Stimulated activated effector memory CD8-positive, alpha-beta T cell treated with anti-CD3 and anti-CD28 coated beads, Interleukin-12 subunit alpha, Interleukin-12 subunit beta, amount 100 ng/mL, for 72 hours (primary cell): ENCODE measurements at regions not wholly inside any gene's neighbourhood (a gene's known extent, or its start where the extent isn't known, plus 50 kb on each side); places are given as distances from the start of the nearest gene placed in this dataset.
"Not testable (repeated sequence)": the region's sequence is repeated elsewhere in the genome, so short reads cannot be mapped to it uniquely, and the experiment has no call there.

Experiments
- ATAC-seq: fragments of 150-1000 bp; cut with Tn5 transposase; 2 replicates; pipeline ENCODE4 v1.10.0; 2021
- DNase-seq, 2 donors: peaks; one replicate each; pipeline ENCODE4 v3.0.0; 2021 to 2022; ENCODE audit warnings: low spot score in 2 of 2
- H3K27ac Mint-ChIP-seq: one replicate; pipeline ENCODE4 v1.8.0; 2022; ENCODE audit warnings: mild to moderate bottlenecking, mixed read lengths
- H3K36me3 Mint-ChIP-seq: one replicate; pipeline ENCODE4 v1.8.0; 2022; ENCODE audit warnings: mild to moderate bottlenecking, mixed read lengths
- H3K4me1 Mint-ChIP-seq: one replicate; pipeline ENCODE4 v1.8.0; 2022; ENCODE audit warnings: mixed read lengths
- H3K4me3 Mint-ChIP-seq: one replicate; pipeline ENCODE4 v1.8.0; 2022; ENCODE audit warnings: mild to moderate bottlenecking, mixed read lengths
- H3K9me3 Mint-ChIP-seq: one replicate; pipeline ENCODE4 v1.8.0; 2022; ENCODE audit warnings: mixed read lengths

- ATAC-seq, result no peak
- peaks cover 6% of the 10 kb centered on the region for H3K9me3 Mint-ChIP-seq
- no peaks in the 10 kb centered on the region for H3K4me1 Mint-ChIP-seq
- no peaks in the 10 kb centered on the region for H3K36me3 Mint-ChIP-seq
- no peak overlapping the region for H3K4me3 Mint-ChIP-seq
- no peak for DNase-seq
- no peak overlapping the region for H3K27ac Mint-ChIP-seq
Observed at GRCh38 chrX:140447150-140447549, 57.7 kb downstream of the SOX3 start.

GRCh38 chrX:140440876-140441275 lies 64.0 kb downstream of the SOX3 start:
- no peak overlapping the region for H3K27ac Mint-ChIP-seq

GRCh38 chrX:140439476-140439875 lies 65.4 kb downstream of the SOX3 start:
- H3K4me1 Mint-ChIP-seq, result no peaks in the 10 kb centered on the region
- no peak overlapping the region for H3K27ac Mint-ChIP-seq
- H3K4me3 Mint-ChIP-seq, result no peak overlapping the region
- ATAC-seq (no peak), DNase-seq (no peak)
- H3K36me3 Mint-ChIP-seq, result no peaks in the 10 kb centered on the region
- no peaks in the 10 kb centered on the region for H3K9me3 Mint-ChIP-seq

More at GRCh38 chrX:140440876-140441275, 64.0 kb downstream of the SOX3 start:
- H3K36me3 Mint-ChIP-seq, result no peaks in the 10 kb centered on the region
- DNase-seq (no peak), ATAC-seq (no peak)
- H3K9me3 Mint-ChIP-seq, result peaks cover 4% of the 10 kb centered on the region
- H3K4me3 Mint-ChIP-seq, result no peak overlapping the region
- H3K4me1 Mint-ChIP-seq, result no peaks in the 10 kb centered on the region

- H3K9me3 Mint-ChIP-seq, result no peaks in the 10 kb centered on the region
- no peaks in the 10 kb centered on the region for H3K36me3 Mint-ChIP-seq
- H3K4me1 Mint-ChIP-seq, result no peaks in the 10 kb centered on the region
- H3K4me3 Mint-ChIP-seq, result no peak overlapping the region
- ATAC-seq, result no peak
- no peak overlapping the region for H3K27ac Mint-ChIP-seq
- no peak for DNase-seq
Observed at GRCh38 chrX:140434347-140434746, 70.5 kb downstream of the SOX3 start.

DNA sequence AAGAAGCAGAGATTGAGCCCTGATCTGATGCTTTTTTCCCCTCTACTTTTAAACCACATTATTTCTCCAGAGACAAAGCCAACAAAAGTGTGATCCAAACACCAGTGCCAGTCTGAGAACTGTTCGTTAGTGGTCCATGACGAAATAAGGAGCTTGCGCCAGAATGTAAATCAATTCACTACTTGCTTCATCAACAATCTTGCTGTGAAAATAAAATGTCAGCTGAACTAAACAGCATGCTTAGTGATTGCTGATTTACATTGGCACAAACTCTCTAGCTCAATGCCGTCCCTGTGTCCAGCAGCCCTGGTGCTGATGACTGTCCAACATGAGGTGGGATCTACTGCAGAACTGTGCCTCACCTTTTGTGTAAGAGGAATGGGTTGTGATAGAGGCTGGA lies 71.3 kb downstream of the SOX3 start:
- no peaks in the 10 kb centered on the region for H3K4me1 Mint-ChIP-seq
- no peak overlapping the region for H3K4me3 Mint-ChIP-seq
- H3K27ac Mint-ChIP-seq, result no peak overlapping the region
- ATAC-seq (no peak), DNase-seq (no peak)
- H3K9me3 Mint-ChIP-seq, result peaks cover 2% of the 10 kb centered on the region
- H3K36me3 Mint-ChIP-seq, result no peaks in the 10 kb centered on the region

DNA sequence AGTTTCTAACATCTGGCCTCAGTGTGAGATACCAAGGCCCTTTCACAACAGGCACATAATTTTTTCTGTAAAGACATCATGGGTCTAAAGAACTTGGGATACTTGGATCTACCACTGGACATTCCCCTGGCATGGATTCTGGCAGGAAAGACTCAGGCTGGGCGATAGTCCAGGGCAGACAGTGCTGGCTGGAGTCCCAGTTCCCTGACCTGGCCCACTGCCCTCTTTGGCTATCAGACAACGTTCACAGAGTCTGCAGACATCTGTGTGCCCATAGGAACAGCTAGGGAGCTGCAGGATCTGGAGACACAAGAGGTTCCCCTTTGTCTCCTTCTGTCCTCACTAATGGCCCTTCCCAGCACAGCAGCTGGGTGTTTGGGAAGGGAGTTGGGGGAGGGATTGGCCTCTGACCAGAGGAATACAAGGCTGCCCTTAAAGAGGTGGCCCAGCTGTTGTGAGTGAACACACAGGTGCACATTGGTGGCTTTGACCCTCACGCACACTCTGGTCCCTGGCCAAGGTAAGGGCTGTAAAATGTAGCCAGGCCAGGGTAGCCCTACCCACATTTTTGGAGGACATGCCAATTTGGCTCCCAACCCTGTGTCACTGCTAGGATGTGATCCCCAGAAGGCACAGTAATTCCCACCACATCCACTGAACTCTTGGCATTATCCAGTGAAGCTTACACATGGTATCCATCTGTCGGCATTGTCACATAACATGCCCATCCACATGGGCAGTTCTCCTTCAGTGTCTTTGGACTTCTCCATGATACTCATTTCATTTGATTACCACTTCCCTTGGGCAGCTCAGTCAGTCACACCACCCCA lies 72.3 kb downstream of the SOX3 start:
- no peak for DNase-seq
- H3K36me3 Mint-ChIP-seq, result no peaks in the 10 kb centered on the region
- H3K4me3 Mint-ChIP-seq, result no peak overlapping the region
- no peak overlapping the region for H3K27ac Mint-ChIP-seq
- H3K9me3 Mint-ChIP-seq, result peaks cover 2% of the 10 kb centered on the region
- ATAC-seq, result no peak
- H3K4me1 Mint-ChIP-seq, result no peaks in the 10 kb centered on the region

GRCh38 chrX:140431521-140431920 lies 73.3 kb downstream of the SOX3 start:
- no peak for ATAC-seq
- H3K4me1 Mint-ChIP-seq, result no peaks in the 10 kb centered on the region
- H3K9me3 Mint-ChIP-seq, result peaks cover 2% of the 10 kb centered on the region
- H3K4me3 Mint-ChIP-seq, result no peak overlapping the region
- no peak overlapping the region for H3K27ac Mint-ChIP-seq
- DNase-seq, result no peak
- H3K36me3 Mint-ChIP-seq, result no peaks in the 10 kb centered on the region

DNA sequence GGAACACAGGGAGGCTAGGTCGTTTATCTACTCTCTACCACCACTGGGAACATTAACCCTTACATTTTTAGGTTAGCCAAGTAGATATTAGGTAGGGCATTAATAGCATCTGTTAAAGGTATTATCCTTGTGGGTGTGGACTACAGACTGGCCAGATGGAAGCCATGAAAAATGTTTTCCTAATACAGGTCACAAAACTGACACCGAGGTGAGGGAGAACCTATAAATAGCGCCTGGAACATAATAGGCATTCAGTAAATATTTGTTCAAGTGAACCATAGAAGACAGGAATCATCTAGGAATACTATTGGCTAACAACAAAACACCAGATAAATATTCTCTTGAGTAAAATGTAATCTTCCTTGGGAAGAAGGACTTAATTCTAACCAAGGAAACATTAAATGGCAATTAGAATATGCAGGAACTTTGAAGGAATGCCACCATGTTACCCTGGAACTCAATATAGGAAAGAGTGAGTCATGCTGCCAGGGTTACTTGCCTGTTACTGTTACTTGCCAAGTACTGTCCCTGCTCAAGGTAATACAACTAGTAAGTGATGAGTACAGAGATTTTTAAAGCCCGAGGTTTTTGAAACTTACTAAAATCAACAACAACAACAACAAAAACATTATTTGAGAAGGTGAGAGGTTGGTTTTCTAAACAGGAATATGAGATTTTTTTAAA lies 79.0 kb downstream of the SOX3 start:
- ATAC-seq, result no peak
- no peak overlapping the region for H3K27ac Mint-ChIP-seq
- H3K4me3 Mint-ChIP-seq, result no peak overlapping the region
- no peak for DNase-seq
- peaks cover 2% of the 10 kb centered on the region for H3K9me3 Mint-ChIP-seq
- H3K4me1 Mint-ChIP-seq, result no peaks in the 10 kb centered on the region
- no peaks in the 10 kb centered on the region for H3K36me3 Mint-ChIP-seq

GRCh38 chrX:140422501-140422900 lies 82.4 kb downstream of the SOX3 start:
- Mint-ChIP-seq H3K36me3 (no peaks in the 10 kb centered on the region), H3K27ac (no peak overlapping the region), H3K9me3 (peaks cover under 1% of the 10 kb centered on the region), H3K4me3 (no peak overlapping the region), H3K4me1 (no peaks in the 10 kb centered on the region)
- DNase-seq, result no peak
- no peak for ATAC-seq

GRCh38 chrX:140402131-140402530 lies 102.7 kb downstream of the SOX3 start:
- not testable (repeated sequence) for H3K27ac Mint-ChIP-seq, H3K9me3 Mint-ChIP-seq, H3K4me3 Mint-ChIP-seq, ATAC-seq, H3K36me3 Mint-ChIP-seq, H3K4me1 Mint-ChIP-seq, DNase-seq

DNA sequence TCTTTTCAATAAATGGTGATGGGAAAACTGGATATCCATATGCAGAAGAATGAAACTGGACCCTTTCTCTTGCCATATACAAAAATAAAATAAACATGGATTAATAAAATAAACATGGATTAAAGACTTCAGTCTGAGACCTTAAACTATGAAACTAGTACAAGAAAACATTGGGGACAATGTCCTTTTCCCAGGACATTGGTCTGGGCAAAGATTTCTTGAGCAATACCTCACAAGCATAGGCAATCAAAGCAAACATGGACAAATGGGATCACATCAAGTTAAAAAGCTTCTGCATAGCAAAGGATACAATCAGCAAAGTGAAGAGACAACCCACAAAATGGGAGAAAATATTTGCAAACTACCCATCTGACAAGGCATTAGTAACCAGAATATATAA lies 108.5 kb downstream of the SOX3 start:
- not testable (repeated sequence) for H3K36me3 Mint-ChIP-seq, H3K4me1 Mint-ChIP-seq, ATAC-seq, H3K27ac Mint-ChIP-seq, H3K4me3 Mint-ChIP-seq, DNase-seq, H3K9me3 Mint-ChIP-seq

DNA sequence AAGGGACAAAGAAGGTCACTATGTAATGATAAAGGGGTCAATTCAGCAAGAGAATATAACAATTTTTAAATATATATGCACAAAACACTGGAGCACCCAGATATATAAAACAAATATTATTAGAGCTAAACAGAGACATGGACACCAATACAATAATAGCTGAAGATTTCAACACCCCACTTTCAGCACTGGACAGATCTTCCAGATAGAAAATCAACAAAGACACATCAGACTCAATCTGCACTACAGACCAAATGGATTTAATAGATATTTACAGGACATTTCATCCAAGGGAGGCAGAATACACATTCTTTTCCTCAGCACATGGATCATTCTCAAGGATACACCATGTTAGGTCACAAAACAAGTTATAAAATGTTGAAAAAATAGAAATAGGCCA lies 111.4 kb downstream of the SOX3 start:
- H3K4me3 Mint-ChIP-seq, result no peak overlapping the region
- H3K27ac Mint-ChIP-seq, result no peak overlapping the region
- peaks cover 5% of the 10 kb centered on the region for H3K9me3 Mint-ChIP-seq
- DNase-seq (no peak), ATAC-seq (no peak)
- H3K4me1 Mint-ChIP-seq, result no peaks in the 10 kb centered on the region
- no peaks in the 10 kb centered on the region for H3K36me3 Mint-ChIP-seq

- H3K4me1 Mint-ChIP-seq, result no peaks in the 10 kb centered on the region
- DNase-seq, result no peak
- ATAC-seq, result no peak
Observed at GRCh38 chrX:140391313-140391712, 113.6 kb downstream of the SOX3 start.

DNA sequence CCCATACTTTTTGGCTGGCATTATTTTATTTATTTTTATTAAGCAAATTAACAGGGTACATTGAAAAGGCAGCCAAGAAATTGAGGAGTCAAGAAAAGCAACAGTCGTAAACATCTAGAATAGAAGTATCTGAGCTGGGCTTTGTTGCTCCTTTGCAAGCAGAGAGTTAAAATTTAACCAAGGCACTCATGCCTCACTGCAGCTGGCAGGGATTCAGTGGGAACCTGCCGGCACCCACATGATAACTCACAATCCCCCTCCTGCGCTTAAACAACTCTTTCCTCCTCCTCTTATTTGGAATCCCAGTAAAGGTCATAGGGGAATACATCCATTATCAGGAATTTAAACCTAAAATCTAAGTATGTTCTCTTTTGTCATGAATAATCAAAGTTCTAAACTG lies 115.5 kb downstream of the SOX3 start:
- H3K9me3 Mint-ChIP-seq, result peaks cover 8% of the 10 kb centered on the region
- H3K36me3 Mint-ChIP-seq, result no peaks in the 10 kb centered on the region
- DNase-seq, result no peak
- no peaks in the 10 kb centered on the region for H3K4me1 Mint-ChIP-seq
- ATAC-seq, result no peak
- no peak overlapping the region for H3K4me3 Mint-ChIP-seq
- no peak overlapping the region for H3K27ac Mint-ChIP-seq

More at GRCh38 chrX:140391313-140391712, 113.6 kb downstream of the SOX3 start:
- no peaks in the 10 kb centered on the region for H3K36me3 Mint-ChIP-seq
- H3K4me3 Mint-ChIP-seq, result no peak overlapping the region
- peaks cover 6% of the 10 kb centered on the region for H3K9me3 Mint-ChIP-seq
- H3K27ac Mint-ChIP-seq, result no peak overlapping the region

DNA sequence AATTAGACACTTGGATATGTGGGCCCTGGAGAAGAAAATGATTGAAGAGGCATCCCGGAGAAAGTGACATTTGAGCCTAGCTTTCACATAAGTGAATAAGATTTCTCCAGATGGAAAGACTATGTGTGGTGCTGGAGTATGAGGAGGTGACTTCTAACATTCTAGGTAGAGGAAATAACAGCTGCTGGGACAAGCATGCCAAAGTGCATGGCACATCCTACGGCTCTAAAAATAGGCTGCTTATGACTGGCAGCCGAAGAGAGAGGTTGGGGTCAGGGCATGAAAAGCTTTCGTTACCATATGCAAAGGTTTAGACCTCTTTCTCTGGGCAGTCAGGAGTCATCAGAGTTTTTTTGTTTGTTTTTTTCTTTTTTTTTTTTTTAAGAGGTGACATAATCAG lies 142.0 kb downstream of the SOX3 start:
- no peak for ATAC-seq
- DNase-seq, result no peak

DNA sequence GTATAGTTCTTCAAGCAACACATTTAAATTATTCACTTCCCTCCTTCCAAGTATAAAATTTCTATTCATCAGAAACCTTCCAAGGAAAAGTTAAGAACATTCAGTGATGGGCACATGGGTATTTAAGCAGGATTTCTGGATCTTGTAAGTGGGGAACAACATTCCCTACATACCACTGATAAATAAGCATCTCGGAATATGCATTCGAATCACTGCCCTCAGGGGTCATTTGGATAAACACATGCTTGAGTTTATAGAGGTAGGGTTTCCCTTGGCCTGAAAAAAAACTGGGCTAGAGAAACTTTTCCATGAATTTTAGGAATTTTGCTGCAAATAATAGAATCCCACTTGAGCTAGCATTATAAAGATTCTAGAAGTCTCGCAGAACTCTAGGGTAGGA lies 143.9 kb downstream of the SOX3 start:
- no peak for ATAC-seq
- no peaks in the 10 kb centered on the region for H3K4me1 Mint-ChIP-seq

More for the DNA sequence above, 142.0 kb downstream of the SOX3 start:
- Mint-ChIP-seq H3K36me3 (no peaks in the 10 kb centered on the region), H3K27ac (no peak overlapping the region), H3K9me3 (peaks cover 3% of the 10 kb centered on the region), H3K4me3 (no peak overlapping the region), H3K4me1 (no peaks in the 10 kb centered on the region)

More for the DNA sequence above, 143.9 kb downstream of the SOX3 start:
- H3K27ac Mint-ChIP-seq, result no peak overlapping the region
- no peaks in the 10 kb centered on the region for H3K36me3 Mint-ChIP-seq
- DNase-seq, result no peak
- no peak overlapping the region for H3K4me3 Mint-ChIP-seq
- H3K9me3 Mint-ChIP-seq, result peaks cover 3% of the 10 kb centered on the region
